SK-N-SH (cell line): ENCODE measurements at regions not wholly inside any gene's neighbourhood (a gene's known extent, or its start where the extent isn't known, plus 50 kb on each side); places are given as distances from the start of the nearest gene placed in this dataset.

ENCODE experiments used
- CTCF ChIA-PET: fragments of 300-600, 350-600 bp; formaldehyde crosslinking; extraction: SDS; loops from one replicate; lab custom pipeline; 2021; lab: Yijun Ruan, JAX
- POLR2A ChIA-PET: fragments of 350-600 bp; sonication (Branson Sonifier 250); formaldehyde crosslinking; extraction: SDS; loops from one replicate; lab custom pipeline; 2020; ENCODE audit warnings: antibody characterized with exemption, inconsistent platforms; lab: Yijun Ruan, JAX
- DNase-seq: peaks from one replicate; pipeline ENCODE4 v3.0.0; 2012
- H2AFZ ChIP-seq: fragments of 200-600 bp; sonication (generic); 2 replicates; pipeline ENCODE4 v1.8.1; 2016; ENCODE audit warnings: antibody characterized with exemption, mild to moderate bottlenecking, low read depth
- H3F3A ChIP-seq: fragments of 200-600 bp; sonication (generic); replicated peaks from 2 replicates; pipeline ENCODE3; 2016; ENCODE audit warnings: antibody characterized with exemption, mild to moderate bottlenecking; ENCODE audit not compliant: insufficient read depth
- H3K27ac ChIP-seq, 2 experiments: fragments of 200-500 bp in 1 of 2; fragments of 200-600 bp in 1 of 2; sonication (Bioruptor generic) in 1 of 2; sonication (generic), shearing (Covaris generic) in 1 of 2; 2 replicates each; pipeline versions ENCODE4 v1.5.1 to v1.6.1; 2014 to 2016; ENCODE audit warnings: low read depth in 2 of 2, inconsistent platforms in 1 of 2, low read length in 1 of 2, mild to moderate bottlenecking in 1 of 2, mixed read lengths in 1 of 2
- H3K27me3 ChIP-seq: fragments of 200-600 bp; sonication (generic), shearing (Covaris generic); 2 replicates; pipeline ENCODE4 v1.6.1; 2016; ENCODE audit warnings: mixed run types; ENCODE audit not compliant: insufficient read depth
- H3K36me3 ChIP-seq, 2 experiments: fragments of 200-500 bp in 1 of 2; fragments of 200-600 bp in 1 of 2; sonication (Bioruptor generic) in 1 of 2; sonication (generic) in 1 of 2; replicated peaks in 1 of 2; 2 replicates each; pipeline versions ENCODE3 to v1.5.1; 2014 to 2016; ENCODE audit warnings: low read length in 1 of 2, mild to moderate bottlenecking in 1 of 2; ENCODE audit not compliant: insufficient read depth in 2 of 2, control insufficient read depth in 1 of 2
- H3K4me1 ChIP-seq, 2 experiments: fragments of 200-500 bp in 1 of 2; fragments of 200-600 bp in 1 of 2; sonication (Bioruptor generic) in 1 of 2; sonication (generic), shearing (Covaris generic) in 1 of 2; 2 replicates each; pipeline versions ENCODE4 v1.5.1 to v1.6.1; 2014 to 2016; ENCODE audit warnings: low read depth in 1 of 2, low read length in 1 of 2, mixed run types in 1 of 2; ENCODE audit not compliant: insufficient read depth in 2 of 2, control insufficient read depth in 1 of 2
- H3K4me2 ChIP-seq: fragments of 200-600 bp; sonication (generic), shearing (Covaris generic); 2 replicates; pipeline ENCODE4 v1.6.1; 2017; ENCODE audit warnings: mixed run types
- H3K4me3 ChIP-seq, 2 experiments: fragments of 200-500 bp in 1 of 2; fragments of 200-600 bp in 1 of 2; sonication (Bioruptor generic) in 1 of 2; sonication (generic), shearing (Covaris generic) in 1 of 2; 2 replicates each; pipeline versions ENCODE4 v1.5.1 to v1.8.1; 2014 to 2016; ENCODE audit warnings: low read depth in 2 of 2, inconsistent platforms in 1 of 2, low read length in 1 of 2, mild to moderate bottlenecking in 1 of 2, mixed read lengths in 1 of 2, moderate library complexity in 1 of 2
- H3K79me2 ChIP-seq: fragments of 200-600 bp; sonication (generic); 2 replicates; pipeline ENCODE4 v1.8.1; 2017; ENCODE audit warnings: mild to moderate bottlenecking; ENCODE audit not compliant: insufficient read depth
- H3K9ac ChIP-seq: fragments of 200-600 bp; sonication (generic); 2 replicates; pipeline ENCODE4 v1.6.1; 2017; ENCODE audit warnings: mixed run types
- H3K9me2 ChIP-seq: fragments of 200-600 bp; sonication (generic); 2 replicates; pipeline ENCODE4 v1.6.1; 2017; ENCODE audit warnings: mixed run types
- H3K9me3 ChIP-seq: fragments of 200-600 bp; sonication (generic); 2 replicates; pipeline ENCODE4 v1.6.1; 2017; ENCODE audit warnings: mixed run types, mild to moderate bottlenecking, moderate library complexity
- H4K20me1 ChIP-seq: fragments of 200-600 bp; sonication (generic); 2 replicates; pipeline ENCODE4 v1.6.1; 2017; ENCODE audit warnings: mild to moderate bottlenecking, mixed run types; ENCODE audit not compliant: insufficient read depth
- ELF1 ChIP-seq: IDR thresholded peaks from 2 replicates; pipeline ENCODE4 v1.4.0; 2012
- EZH2phosphoT487 ChIP-seq: fragments of 200-600 bp; sonication (generic); IDR thresholded peaks from 2 replicates; pipeline ENCODE4 v1.6.1; 2017; ENCODE audit warnings: low read depth, mixed run types, mild to moderate bottlenecking, antibody characterized with exemption, moderate library complexity, borderline replicate concordance
- FOSL2 ChIP-seq: IDR thresholded peaks from 2 replicates; pipeline ENCODE4 v1.4.0; 2012; ENCODE audit warnings: low read depth, mild to moderate bottlenecking, moderate library complexity, borderline replicate concordance
- GATA2 ChIP-seq: sonication (generic); formaldehyde crosslinking; IDR thresholded peaks from 2 replicates; pipeline ENCODE4 v1.5.0; 2020; ENCODE audit warnings: mild to moderate bottlenecking, missing genetic modification reagents
- JUND ChIP-seq: IDR thresholded peaks from 2 replicates; pipeline ENCODE4 v1.4.0; 2012
- MXI1 ChIP-seq: IDR thresholded peaks from 2 replicates; pipeline ENCODE4 v1.6.1; 2012; ENCODE audit warnings: mild to moderate bottlenecking, low read depth, low read length, improper control_type of control experiment
- NFIC ChIP-seq: IDR thresholded peaks from 2 replicates; pipeline ENCODE4 v1.4.0; 2012; ENCODE audit warnings: borderline replicate concordance
- POLR2AphosphoS5 ChIP-seq: IDR thresholded peaks from 2 replicates; pipeline ENCODE4 v1.6.1; 2012; ENCODE audit warnings: low read depth, low read length
- RAD21 ChIP-seq: IDR thresholded peaks from 2 replicates; pipeline ENCODE4 v1.6.1; 2012; ENCODE audit warnings: mild to moderate bottlenecking, low read length
- RFX5 ChIP-seq: IDR thresholded peaks from 2 replicates; pipeline ENCODE4 v1.6.1; 2012; ENCODE audit warnings: mild to moderate bottlenecking, improper control_type of control experiment, low read length
- RXRA ChIP-seq: IDR thresholded peaks from 2 replicates; pipeline ENCODE4 v1.4.0; 2012; ENCODE audit warnings: low read depth, mild to moderate bottlenecking, borderline replicate concordance
- SMC3 ChIP-seq: IDR thresholded peaks from 2 replicates; pipeline ENCODE4 v1.6.1; 2012; ENCODE audit warnings: low read depth, low read length, improper control_type of control experiment
- TAF1 ChIP-seq: IDR thresholded peaks from 2 replicates; pipeline ENCODE4 v1.6.1; 2012; ENCODE audit warnings: low read depth, mild to moderate bottlenecking, low read length, moderate library complexity, borderline replicate concordance
- TCF12 ChIP-seq: IDR thresholded peaks from 2 replicates; pipeline ENCODE4 v1.4.0; 2012
- TEAD4 ChIP-seq: IDR thresholded peaks from 2 replicates; pipeline ENCODE4 v1.4.0; 2012; ENCODE audit warnings: mild to moderate bottlenecking, borderline replicate concordance; ENCODE audit not compliant: insufficient read depth
- WGBS: methylation state at CpG from one replicate; pipeline ENCODE4 v1.1.6; 2017; ENCODE audit warnings: low lambda C conversion rate; 5-methylcytosine and 5-hydroxymethylcytosine counted together
- TF ChIP-seq, protein P1 (sequence below): fragments of 150-350 bp; IDR thresholded peaks from 2 replicates; pipeline ENCODE4 v1.6.1; 2017; ENCODE audit warnings: antibody characterized with exemption, low read length, low read depth, borderline replicate concordance
- TF ChIP-seq, protein P2 (sequence below): IDR thresholded peaks from 2 replicates; pipeline ENCODE4 v1.4.0; 2012; ENCODE audit warnings: low read depth
- TF ChIP-seq, protein P3 (sequence below): IDR thresholded peaks from 2 replicates; pipeline ENCODE4 v1.4.0; 2012; ENCODE audit warnings: low read depth, borderline replicate concordance
- TF ChIP-seq, protein P4 (sequence below): IDR thresholded peaks from 2 replicates; pipeline ENCODE4 v1.6.1; 2012; ENCODE audit warnings: mild to moderate bottlenecking, low read depth, low read length, moderate library complexity
- TF ChIP-seq, protein P5 (sequence below): fragments of 200-600 bp; sonication (generic); IDR thresholded peaks from 2 replicates; pipeline ENCODE4 v1.6.1; 2017; ENCODE audit warnings: antibody characterized with exemption, mild to moderate bottlenecking, moderate library complexity
- TF ChIP-seq, protein P6 (sequence below): IDR thresholded peaks from 2 replicates; pipeline ENCODE4; 2012

DNA sequence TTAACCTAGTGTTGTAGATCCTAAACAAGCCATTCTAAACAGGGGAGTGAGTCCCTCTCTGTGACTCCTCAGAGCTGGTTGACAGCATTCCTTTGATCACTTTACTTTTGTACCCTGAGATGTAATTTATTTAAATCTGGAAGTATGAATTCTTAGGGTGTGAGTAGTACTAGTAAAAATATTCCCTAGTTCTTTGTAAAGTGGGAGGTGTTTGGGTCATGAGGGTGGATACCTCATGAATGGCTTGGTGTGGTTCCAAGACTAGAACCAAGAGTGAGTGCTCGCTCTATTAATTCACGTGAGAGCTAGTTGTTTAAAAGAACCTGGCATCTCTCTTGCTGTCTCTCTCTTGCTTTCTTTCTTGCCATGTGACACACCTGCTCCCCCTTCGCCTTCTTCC is 223.7 kb downstream of the SQOR start:
- H3K4me1 ChIP-seq: no peaks in the 10 kb centered on the region
- no peak overlapping the region for H3K27ac ChIP-seq
- ChIA-PET POLR2A (no interaction called here), CTCF (interaction anchor here (1.2 kb wide), 1 partner anchor 63 kb away, joined by 3 read pairs; no protein-coding TSS in a partner anchor)
- no peaks in the 10 kb centered on the region for H3K79me2 ChIP-seq
- TF ChIP-seq TCF12 (no peak), GATA2 (no peak), EZH2phosphoT487 (no peak), SMC3 (no peak), MXI1 (no peak), JUND (no peak), TAF1 (no peak), POLR2AphosphoS5 (no peak), RFX5 (no peak), ELF1 (no peak)
- TF ChIP-seq, protein P1, sequence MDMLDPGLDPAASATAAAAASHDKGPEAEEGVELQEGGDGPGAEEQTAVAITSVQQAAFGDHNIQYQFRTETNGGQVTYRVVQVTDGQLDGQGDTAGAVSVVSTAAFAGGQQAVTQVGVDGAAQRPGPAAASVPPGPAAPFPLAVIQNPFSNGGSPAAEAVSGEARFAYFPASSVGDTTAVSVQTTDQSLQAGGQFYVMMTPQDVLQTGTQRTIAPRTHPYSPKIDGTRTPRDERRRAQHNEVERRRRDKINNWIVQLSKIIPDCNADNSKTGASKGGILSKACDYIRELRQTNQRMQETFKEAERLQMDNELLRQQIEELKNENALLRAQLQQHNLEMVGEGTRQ: no peak
- TF ChIP-seq, protein P2, sequence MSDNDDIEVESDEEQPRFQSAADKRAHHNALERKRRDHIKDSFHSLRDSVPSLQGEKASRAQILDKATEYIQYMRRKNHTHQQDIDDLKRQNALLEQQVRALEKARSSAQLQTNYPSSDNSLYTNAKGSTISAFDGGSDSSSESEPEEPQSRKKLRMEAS: no peak
- TF ChIP-seq, protein P3, sequence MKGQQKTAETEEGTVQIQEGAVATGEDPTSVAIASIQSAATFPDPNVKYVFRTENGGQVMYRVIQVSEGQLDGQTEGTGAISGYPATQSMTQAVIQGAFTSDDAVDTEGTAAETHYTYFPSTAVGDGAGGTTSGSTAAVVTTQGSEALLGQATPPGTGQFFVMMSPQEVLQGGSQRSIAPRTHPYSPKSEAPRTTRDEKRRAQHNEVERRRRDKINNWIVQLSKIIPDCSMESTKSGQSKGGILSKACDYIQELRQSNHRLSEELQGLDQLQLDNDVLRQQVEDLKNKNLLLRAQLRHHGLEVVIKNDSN: no peak
- no peaks in the 10 kb centered on the region for H4K20me1 ChIP-seq
- H2AFZ ChIP-seq: no peak overlapping the region
- no peak overlapping the region for H3K9ac ChIP-seq
- H3K4me3 ChIP-seq: no peak overlapping the region
- H3K9me2 ChIP-seq: no peaks in the 10 kb centered on the region
- DNase-seq: no peak
- H3F3A ChIP-seq: no peaks in the 10 kb centered on the region
- H3K9me3 ChIP-seq: no peaks in the 10 kb centered on the region
- H3K36me3 ChIP-seq: no peaks in the 10 kb centered on the region
- 25% methylated on average over 3 of the region's 3 CpGs for WGBS
- H3K27me3 ChIP-seq: no peaks in the 10 kb centered on the region
- H3K4me2 ChIP-seq: no peak overlapping the region

DNA sequence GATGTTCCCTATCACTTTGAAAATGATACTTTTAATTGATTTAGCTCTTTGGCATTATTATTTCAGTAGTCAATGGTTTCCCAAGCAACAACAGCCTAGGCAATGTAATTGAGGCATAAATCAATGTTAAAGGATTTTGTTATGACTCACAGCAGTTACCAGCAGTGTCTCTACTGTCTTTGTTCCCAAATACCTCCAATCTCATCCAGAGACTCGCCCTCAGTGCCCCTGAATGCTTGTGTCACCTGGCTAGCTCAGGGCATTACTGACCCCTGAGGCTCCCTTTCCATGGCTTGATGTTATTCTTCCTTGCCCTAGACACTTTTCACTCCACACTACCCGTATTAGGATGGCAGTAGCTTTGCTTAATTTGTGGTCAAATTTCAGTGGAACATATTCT is 227.2 kb downstream of the SQOR start:
- no peak for DNase-seq
- H3K4me3 ChIP-seq: no peak overlapping the region
- ChIA-PET POLR2A (no interaction called here), CTCF (interaction anchor here (0.9 kb wide), 1 partner anchor 157 kb away, joined by 3 read pairs; no protein-coding TSS in a partner anchor)
- no peak overlapping the region for H3K4me2 ChIP-seq
- 2% methylated on average over 2 of the region's 2 CpGs for WGBS
- H3K9ac ChIP-seq: no peak overlapping the region
- no peaks in the 10 kb centered on the region for H3K4me1 ChIP-seq
- H3K79me2 ChIP-seq: no peaks in the 10 kb centered on the region
- H3K27ac ChIP-seq: no peak overlapping the region
- H3K36me3 ChIP-seq: no peaks in the 10 kb centered on the region
- no peaks in the 10 kb centered on the region for H3K9me3 ChIP-seq
- no peaks in the 10 kb centered on the region for H4K20me1 ChIP-seq
- no peak overlapping the region for H2AFZ ChIP-seq
- H3K9me2 ChIP-seq: no peaks in the 10 kb centered on the region
- no peaks in the 10 kb centered on the region for H3F3A ChIP-seq
- H3K27me3 ChIP-seq: no peaks in the 10 kb centered on the region
- TF ChIP-seq, protein P4, sequence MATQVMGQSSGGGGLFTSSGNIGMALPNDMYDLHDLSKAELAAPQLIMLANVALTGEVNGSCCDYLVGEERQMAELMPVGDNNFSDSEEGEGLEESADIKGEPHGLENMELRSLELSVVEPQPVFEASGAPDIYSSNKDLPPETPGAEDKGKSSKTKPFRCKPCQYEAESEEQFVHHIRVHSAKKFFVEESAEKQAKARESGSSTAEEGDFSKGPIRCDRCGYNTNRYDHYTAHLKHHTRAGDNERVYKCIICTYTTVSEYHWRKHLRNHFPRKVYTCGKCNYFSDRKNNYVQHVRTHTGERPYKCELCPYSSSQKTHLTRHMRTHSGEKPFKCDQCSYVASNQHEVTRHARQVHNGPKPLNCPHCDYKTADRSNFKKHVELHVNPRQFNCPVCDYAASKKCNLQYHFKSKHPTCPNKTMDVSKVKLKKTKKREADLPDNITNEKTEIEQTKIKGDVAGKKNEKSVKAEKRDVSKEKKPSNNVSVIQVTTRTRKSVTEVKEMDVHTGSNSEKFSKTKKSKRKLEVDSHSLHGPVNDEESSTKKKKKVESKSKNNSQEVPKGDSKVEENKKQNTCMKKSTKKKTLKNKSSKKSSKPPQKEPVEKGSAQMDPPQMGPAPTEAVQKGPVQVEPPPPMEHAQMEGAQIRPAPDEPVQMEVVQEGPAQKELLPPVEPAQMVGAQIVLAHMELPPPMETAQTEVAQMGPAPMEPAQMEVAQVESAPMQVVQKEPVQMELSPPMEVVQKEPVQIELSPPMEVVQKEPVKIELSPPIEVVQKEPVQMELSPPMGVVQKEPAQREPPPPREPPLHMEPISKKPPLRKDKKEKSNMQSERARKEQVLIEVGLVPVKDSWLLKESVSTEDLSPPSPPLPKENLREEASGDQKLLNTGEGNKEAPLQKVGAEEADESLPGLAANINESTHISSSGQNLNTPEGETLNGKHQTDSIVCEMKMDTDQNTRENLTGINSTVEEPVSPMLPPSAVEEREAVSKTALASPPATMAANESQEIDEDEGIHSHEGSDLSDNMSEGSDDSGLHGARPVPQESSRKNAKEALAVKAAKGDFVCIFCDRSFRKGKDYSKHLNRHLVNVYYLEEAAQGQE: no peak
- TF ChIP-seq SMC3: no peak
- TF ChIP-seq TEAD4: no peak
- TF ChIP-seq FOSL2: no peak
- TF ChIP-seq NFIC: no peak
- TF ChIP-seq RXRA: no peak
- no peak for TF ChIP-seq RAD21
- no peak for TF ChIP-seq TAF1
- TF ChIP-seq, protein P5, sequence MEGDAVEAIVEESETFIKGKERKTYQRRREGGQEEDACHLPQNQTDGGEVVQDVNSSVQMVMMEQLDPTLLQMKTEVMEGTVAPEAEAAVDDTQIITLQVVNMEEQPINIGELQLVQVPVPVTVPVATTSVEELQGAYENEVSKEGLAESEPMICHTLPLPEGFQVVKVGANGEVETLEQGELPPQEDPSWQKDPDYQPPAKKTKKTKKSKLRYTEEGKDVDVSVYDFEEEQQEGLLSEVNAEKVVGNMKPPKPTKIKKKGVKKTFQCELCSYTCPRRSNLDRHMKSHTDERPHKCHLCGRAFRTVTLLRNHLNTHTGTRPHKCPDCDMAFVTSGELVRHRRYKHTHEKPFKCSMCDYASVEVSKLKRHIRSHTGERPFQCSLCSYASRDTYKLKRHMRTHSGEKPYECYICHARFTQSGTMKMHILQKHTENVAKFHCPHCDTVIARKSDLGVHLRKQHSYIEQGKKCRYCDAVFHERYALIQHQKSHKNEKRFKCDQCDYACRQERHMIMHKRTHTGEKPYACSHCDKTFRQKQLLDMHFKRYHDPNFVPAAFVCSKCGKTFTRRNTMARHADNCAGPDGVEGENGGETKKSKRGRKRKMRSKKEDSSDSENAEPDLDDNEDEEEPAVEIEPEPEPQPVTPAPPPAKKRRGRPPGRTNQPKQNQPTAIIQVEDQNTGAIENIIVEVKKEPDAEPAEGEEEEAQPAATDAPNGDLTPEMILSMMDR: no peak
- TF ChIP-seq, protein P6, sequence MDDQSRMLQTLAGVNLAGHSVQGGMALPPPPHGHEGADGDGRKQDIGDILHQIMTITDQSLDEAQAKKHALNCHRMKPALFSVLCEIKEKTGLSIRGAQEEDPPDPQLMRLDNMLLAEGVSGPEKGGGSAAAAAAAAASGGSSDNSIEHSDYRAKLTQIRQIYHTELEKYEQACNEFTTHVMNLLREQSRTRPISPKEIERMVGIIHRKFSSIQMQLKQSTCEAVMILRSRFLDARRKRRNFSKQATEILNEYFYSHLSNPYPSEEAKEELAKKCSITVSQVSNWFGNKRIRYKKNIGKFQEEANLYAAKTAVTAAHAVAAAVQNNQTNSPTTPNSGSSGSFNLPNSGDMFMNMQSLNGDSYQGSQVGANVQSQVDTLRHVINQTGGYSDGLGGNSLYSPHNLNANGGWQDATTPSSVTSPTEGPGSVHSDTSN: no peak
- no peak for TF ChIP-seq TCF12
- TF ChIP-seq, protein P2: no peak
